HK-2 (cell line): ENCODE measurements at regions not wholly inside any gene's neighbourhood (a gene's known extent, or its start where the extent isn't known, plus 50 kb on each side); places are given as distances from the start of the nearest gene placed in this dataset.

ENCODE experiments used
- DNase-seq: peaks from one replicate; pipeline ENCODE4 v3.0.0-alpha.2; 2018; ENCODE audit not compliant: unreplicated experiment

DNA sequence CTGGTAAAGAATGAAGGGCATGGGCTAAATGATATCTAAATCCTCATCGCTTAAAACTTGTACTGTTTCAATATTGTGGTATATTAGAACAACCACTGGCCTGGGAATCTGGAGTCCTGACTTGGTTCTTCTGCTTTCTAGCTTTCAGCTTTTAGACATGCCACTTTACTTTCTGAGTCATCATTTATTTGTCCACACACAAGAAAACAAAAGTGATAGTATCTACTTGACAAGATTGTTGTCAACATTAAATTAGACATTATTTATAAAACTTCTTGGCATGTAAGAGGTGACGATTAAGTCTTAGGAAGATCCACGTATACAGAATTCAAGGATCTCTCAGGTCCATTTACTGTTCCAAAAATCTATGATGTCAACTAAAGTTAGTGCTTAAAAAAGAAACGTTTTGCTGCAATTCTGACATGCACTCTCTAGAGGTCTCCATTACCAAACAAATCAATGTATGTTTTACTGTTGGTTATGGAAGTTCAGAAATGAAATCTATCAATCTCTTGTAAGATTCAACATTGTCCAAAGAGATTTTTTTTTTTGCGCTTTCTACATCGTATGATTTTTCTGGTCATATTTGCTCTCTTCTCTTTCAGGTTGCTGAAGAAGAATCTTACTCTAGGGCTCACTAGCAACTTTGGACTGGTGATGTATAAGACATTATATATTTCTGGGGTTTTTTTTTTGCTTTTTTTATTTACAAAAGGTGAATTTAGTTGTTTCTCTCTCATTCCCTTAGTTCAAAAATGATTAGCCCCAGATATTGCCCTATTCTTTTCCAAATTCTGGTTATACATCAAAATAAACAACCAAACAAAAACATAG, 53.6 kb upstream of the DYNC1I1 start:
- DNase-seq, result no peak

DNA sequence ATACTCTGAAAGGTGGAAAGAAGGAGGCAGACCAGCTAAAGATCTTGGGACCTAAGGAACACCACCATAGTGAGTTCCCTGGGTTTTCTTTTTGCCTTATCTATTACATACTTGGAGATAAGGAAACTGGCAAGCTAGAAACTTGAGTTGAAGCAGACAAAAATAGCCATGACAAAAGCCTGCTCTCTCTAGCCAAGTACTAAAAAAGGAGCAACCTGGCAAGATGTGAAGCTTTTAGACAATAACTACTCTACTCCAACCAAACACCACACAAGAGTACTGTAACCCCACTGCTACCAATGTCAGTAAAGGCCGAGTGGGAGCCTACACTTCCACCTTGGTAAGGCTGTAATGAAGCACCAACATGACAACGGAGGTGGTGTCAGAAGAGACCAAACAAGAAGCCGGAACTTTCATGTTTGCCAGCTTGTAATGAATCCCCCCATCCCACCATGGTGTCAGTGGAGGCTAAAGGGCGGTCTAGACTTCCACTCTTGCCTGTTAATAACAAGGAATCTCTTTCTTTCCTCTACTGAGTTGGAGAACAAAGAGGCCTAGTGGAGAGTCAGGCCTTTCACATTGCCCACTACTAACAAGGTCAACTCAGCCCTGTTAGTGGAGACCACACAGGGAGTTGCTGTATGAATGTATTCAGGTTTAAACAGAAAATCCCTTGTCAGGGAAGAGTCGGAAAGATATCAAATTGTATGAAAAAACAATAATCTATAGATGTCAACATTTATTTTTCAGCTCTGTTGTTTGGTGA, 55.8 kb upstream of the DYNC1I1 start:
- DNase-seq, result no peak

- DNase-seq, result no peak
These were observed 57.1 kb upstream of the DYNC1I1 start for GRCh38 chr7:95715274-95715673.

DNA sequence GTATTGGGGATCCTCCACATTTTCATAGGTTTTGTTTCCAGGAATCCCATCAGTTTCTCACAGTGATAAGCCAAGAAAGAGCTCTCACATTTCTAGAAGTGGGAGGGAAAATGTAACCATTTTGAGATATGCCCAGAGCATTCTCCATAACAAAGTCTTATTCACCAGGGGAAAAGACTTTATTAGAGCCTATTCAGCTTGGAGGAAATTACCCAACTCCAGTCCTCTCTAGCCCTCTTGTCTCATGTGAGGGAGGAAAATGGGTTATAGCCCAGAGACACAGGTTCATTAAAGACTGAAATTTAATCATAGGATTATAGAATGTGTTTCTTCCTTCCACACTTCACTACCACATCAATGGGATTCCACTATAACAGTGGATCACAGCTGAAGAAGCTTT, 61.6 kb upstream of the DYNC1I1 start:
- DNase-seq, result no peak

DNA sequence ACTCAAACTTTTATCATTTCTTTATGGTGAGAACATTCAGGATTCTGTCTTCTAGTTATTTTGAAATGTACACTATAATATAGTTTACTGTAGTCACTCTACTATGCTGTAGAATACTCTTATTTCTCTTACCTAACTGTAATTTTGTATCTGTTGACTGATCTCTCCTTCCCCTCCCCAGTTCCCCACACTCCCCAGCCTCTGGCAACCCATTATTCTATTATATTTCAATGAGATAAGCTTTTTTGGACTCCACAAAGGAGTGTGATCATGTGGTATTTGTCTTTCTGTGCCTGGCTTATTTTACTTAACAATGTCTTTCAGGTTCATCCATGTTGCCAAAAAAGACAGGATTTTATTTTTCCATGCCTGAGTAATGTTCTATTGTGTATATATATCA, 71.4 kb upstream of the DYNC1I1 start:
- DNase-seq, result no peak

DNA sequence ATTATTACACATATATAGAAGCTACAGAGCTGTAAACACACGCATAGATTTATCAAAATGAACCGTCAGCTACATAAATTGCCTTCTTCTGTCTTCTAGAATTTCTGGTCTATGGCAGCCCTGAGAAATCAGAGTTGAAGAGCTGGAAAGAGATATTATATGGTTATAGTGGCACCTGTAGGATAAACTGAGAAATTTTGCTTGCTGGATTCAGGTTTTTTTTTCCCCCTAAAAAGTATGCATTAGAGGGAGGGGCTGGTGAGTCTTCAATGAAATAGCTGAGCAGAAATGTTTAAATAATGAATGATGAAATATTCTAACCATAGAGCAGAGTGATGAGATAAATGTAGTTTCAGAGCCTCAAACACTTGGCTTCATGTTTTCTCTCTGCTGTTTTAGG, 78.0 kb upstream of the DYNC1I1 start:
- no peak for DNase-seq

DNA sequence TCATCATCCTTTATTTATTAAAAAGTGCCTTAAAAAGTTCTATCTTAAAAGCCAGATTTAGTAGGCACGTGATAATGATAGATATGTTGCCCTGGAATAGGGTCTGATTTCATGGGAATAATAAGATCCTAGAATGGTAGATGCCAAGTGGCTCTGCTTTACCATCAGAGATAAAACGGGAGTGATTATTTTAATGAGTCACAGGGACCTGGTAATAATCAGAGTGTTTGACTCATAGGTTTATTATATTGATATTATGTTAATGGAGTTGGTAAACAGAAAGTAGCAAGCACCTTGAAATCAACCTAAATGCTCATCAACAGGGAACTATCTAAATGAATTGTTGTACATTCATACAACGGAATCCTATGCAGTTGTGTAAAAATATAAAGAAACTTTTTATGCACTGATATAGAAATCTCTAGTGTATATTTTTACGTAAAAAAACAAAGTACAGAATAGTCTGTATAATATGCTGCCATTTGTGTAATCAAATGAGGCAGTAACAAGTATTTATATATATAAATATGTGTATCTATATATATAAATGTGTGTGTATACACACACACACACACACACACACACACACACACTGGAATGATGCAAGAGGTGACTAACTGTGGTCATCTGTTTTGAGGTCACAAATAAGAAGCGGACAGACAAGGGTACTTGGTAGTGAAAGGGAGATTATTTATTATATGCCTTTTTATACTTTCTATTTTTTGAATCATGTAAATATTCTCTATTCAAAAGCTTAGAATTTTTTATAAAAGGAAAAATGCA, 78.6 kb upstream of the DYNC1I1 start:
- DNase-seq, result no peak

DNA sequence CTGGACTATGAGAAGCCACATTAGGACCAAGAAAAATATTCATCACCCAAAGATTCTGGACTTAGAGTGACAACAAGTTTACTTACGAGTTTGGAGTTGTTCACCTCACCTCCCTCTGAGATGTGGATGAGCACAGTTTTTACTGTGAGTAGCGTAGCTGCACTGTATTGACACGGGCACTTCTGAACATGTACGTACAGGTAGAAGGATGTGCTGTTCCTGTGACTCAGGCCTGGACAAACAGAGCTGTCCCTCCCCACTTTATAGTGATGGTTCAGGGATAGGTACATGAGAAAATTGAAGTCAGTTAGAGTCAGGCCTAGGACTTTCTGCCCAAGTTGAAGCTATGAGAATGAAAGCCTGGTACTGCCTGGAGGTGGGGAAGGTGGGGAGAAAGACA, 80.9 kb upstream of the DYNC1I1 start:
- no peak for DNase-seq

- DNase-seq, result no peak
These were observed 81.9 kb upstream of the DYNC1I1 start for GRCh38 chr7:95690367-95690947.

GRCh38 chr7:95688931-95689495, 83.3 kb upstream of the DYNC1I1 start:
- no peak for DNase-seq

- DNase-seq, result no peak
These were observed 84.5 kb upstream of the DYNC1I1 start for GRCh38 chr7:95687759-95688343.

GRCh38 chr7:95686109-95686508, 86.2 kb upstream of the DYNC1I1 start:
- peak; percentile 40 for DNase-seq

DNA sequence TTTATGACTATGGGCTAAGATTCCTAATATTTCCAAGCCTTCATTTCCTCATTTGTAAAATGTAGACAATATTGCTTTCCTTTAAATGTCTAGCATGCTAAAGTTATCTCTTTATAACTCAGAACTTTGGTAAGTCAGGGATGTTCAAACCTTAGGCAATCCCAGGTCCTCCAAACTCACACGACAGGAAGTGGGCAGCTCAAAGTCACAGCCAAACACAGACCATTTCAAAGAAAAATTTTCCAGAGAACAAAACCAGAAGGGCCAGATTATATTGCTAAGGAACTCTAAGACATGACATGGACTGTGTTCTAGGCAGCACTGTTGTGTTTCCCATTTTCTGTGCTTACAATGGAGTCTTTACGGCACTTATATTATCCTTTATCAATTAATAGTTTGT, 87.8 kb upstream of the DYNC1I1 start:
- DNase-seq, result no peak

DNA sequence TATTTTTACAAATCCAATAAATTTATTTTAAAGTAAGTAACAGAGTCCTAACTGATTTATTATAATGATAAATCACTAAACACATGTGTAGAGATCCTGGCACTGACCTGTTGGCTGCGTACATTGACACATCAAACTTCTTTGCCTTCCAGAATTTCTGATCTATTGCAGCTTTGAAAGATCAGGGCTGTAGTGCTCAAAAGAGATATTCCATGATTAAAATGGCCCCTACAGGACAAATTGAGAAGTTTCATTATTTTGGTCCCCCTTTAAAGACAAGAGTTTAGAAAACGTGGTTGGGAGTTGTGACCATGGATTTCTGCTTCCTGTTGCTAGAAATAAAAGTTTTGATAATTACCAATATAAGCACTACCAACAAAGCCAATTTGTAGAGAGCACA, 87.7 kb upstream of the PDK4 start:
- DNase-seq, result no peak

GRCh38 chr7:95682913-95683312, 86.6 kb upstream of the PDK4 start:
- no peak for DNase-seq

- DNase-seq, result no peak
These were observed 80.4 kb upstream of the PDK4 start for GRCh38 chr7:95676691-95677090.

- no peak for DNase-seq
These were observed 79.3 kb upstream of the PDK4 start for GRCh38 chr7:95675632-95676031.

DNA sequence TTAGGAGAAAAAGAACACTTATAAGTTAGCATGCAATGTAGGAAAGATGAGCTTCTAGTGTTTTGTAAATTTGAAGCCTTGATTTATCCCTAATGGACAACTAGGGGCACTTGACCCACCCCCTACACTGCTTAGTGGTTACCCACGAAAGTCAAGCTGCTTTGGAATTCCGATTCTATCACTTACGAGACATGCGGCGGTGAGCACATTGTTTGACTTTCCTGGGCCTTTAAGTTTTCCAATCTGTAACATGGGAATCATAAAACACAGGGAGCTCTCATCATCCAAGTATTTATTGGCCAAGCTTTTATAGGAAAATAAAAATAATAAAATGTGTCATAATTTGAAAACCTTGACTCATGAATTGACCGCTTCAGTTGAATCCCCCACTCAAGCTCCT, 78.7 kb upstream of the PDK4 start:
- DNase-seq, result no peak

DNA sequence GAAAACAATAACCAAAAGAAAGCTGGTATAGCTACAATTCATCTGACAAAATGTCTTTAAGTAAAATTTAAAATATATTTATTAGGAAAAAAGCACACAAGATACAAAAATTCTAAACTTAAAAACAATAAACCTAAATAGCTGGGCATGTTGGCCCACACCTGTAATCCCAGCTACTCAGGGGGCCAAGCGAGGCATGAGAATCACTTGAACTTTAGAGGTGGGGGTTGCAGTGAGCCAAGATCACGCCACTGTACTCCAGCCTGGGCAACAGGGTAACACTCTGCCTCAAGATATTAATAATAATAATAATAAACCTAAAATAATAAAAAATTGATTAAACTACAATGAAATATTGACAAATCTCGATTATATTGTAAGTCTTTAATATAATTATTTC, 77.8 kb upstream of the PDK4 start:
- no peak for DNase-seq

- no peak for DNase-seq
These were observed 76.1 kb upstream of the PDK4 start for GRCh38 chr7:95672434-95672833.

DNA sequence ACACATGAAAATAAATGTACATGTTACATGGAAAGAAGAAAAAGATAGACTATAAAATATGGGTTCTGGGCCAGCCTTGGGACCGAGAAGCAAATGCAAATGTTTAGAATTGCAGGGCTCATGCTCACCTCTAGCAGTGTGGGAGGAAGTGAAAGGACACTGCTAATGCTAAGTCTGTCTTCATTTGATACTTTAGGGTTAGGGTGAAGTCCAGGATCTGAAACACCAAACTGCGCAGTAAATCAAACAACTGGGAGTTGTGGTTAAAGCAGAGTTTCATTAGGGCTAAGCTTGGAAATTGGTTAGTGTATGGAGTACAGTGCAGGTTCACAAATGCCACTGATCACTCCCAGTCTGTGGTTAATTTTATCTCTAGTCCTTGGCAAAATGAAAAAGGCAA, 73.2 kb upstream of the PDK4 start:
- DNase-seq, result no peak
